Lower lobe of right lung (tissue), 2 donors: ENCODE measurements at regions not wholly inside any gene's neighbourhood (a gene's known extent, or its start where the extent isn't known, plus 50 kb on each side); places are given as distances from the start of the nearest gene placed in this dataset.

Experiments used
- ATAC-seq, 2 donors: fragments of 200-7000 bp; cut with Tn5 transposase; one replicate each; pipeline ENCODE4 v1.9.1; 2020 to 2022; ENCODE audit warnings: mild to moderate bottlenecking in 2 of 2, moderate library complexity in 2 of 2
- DNase-seq: peaks from one replicate; pipeline ENCODE4 v3.0.0-alpha.2; 2020
- H3K27ac ChIP-seq: fragments of 200-600 bp; one replicate; pipeline ENCODE4 v1.8.0; 2022
- H3K27me3 ChIP-seq: fragments of 200-600 bp; one replicate; pipeline ENCODE4 v1.8.0; 2022; ENCODE audit warnings: low read depth
- H3K36me3 ChIP-seq: fragments of 200-600 bp; one replicate; pipeline ENCODE4 v1.8.0; 2022; ENCODE audit warnings: mild to moderate bottlenecking
- H3K4me1 ChIP-seq: fragments of 200-600 bp; one replicate; pipeline ENCODE4 v1.8.0; 2022
- H3K4me3 ChIP-seq: fragments of 200-600 bp; one replicate; pipeline ENCODE4 v1.8.0; 2022; ENCODE audit warnings: mild to moderate bottlenecking
- H3K9me3 ChIP-seq: fragments of 200-600 bp; one replicate; pipeline ENCODE4 v1.8.0; 2022
- CTCF ChIP-seq: fragments of 200-600 bp; IDR thresholded peaks from one replicate; pipeline ENCODE4 v1.8.0; 2022; ENCODE audit warnings: antibody characterized with exemption, mild to moderate bottlenecking
- intact Hi-C: fragments of 100-400 bp; cut with DNase I; formaldehyde crosslinking; loops from one replicate; pipeline ENCODE4 v1.11.0; 2022
- donor health status: DM: no; HTN: yes; CAD: no; lungs with severe emphysema.

- no peaks in the 10 kb centered on the region for H3K27me3 ChIP-seq
- H3K36me3 ChIP-seq, result no peaks in the 10 kb centered on the region
- no peak for DNase-seq
- no peak overlapping the region for H3K4me3 ChIP-seq
- no peak overlapping the region for H3K27ac ChIP-seq
- TF ChIP-seq CTCF, result no peak
- no peak for ATAC-seq
- H3K9me3 ChIP-seq, result no peaks in the 10 kb centered on the region
- H3K4me1 ChIP-seq, result no peaks in the 10 kb centered on the region
- intact Hi-C loops, result no loop called here
Measured at GRCh38 chr12:63090716-63091115, 60.3 kb downstream of the AVPR1A start.

- DNase-seq (no peak), ATAC-seq (no peak)
- Histone ChIP-seq H3K4me1 (no peaks in the 10 kb centered on the region), H3K9me3 (no peaks in the 10 kb centered on the region), H3K27ac (no peak overlapping the region), H3K36me3 (no peaks in the 10 kb centered on the region), H3K4me3 (no peak overlapping the region), H3K27me3 (no peaks in the 10 kb centered on the region)
- intact Hi-C loops, result no loop called here
- TF ChIP-seq CTCF, result no peak
Measured at GRCh38 chr12:63086149-63086915, 64.7 kb downstream of the AVPR1A start.

- TF ChIP-seq CTCF, result no peak
- ATAC-seq, result no peak
- Histone ChIP-seq H3K9me3 (no peaks in the 10 kb centered on the region), H3K36me3 (no peaks in the 10 kb centered on the region), H3K27ac (no peak overlapping the region), H3K27me3 (no peaks in the 10 kb centered on the region), H3K4me1 (no peaks in the 10 kb centered on the region), H3K4me3 (no peak overlapping the region)
- DNase-seq, result no peak
- intact Hi-C loops, result no loop called here
Measured at GRCh38 chr12:63085120-63085519, 65.9 kb downstream of the AVPR1A start.

GRCh38 chr12:63084501-63084900, 66.5 kb downstream of the AVPR1A start:
- Histone ChIP-seq H3K4me3 (no peak overlapping the region), H3K36me3 (no peaks in the 10 kb centered on the region), H3K27ac (no peak overlapping the region), H3K4me1 (no peaks in the 10 kb centered on the region), H3K27me3 (no peaks in the 10 kb centered on the region), H3K9me3 (no peaks in the 10 kb centered on the region)
- ATAC-seq, result no peak
- intact Hi-C loops, result no loop called here
- no peak for DNase-seq
- no peak for TF ChIP-seq CTCF

- no peak for ATAC-seq
- intact Hi-C loops, result no loop called here
- Histone ChIP-seq H3K27ac (no peak overlapping the region), H3K4me3 (no peak overlapping the region), H3K27me3 (no peaks in the 10 kb centered on the region), H3K36me3 (no peaks in the 10 kb centered on the region), H3K9me3 (no peaks in the 10 kb centered on the region), H3K4me1 (no peaks in the 10 kb centered on the region)
- TF ChIP-seq CTCF, result no peak
- DNase-seq, result no peak
Measured at GRCh38 chr12:63083046-63083445, 68.0 kb downstream of the AVPR1A start.
